ENCODE measurements at regions not wholly inside any gene's neighbourhood (a gene's known extent, or its start where the extent isn't known, plus 50 kb on each side); places are given as distances from the start of the nearest gene placed in this dataset.

- no peak for DNase-seq
Observed at GRCh38 chr21:35862969-35863368, 197.4 kb downstream of the SETD4 start.

DNA sequence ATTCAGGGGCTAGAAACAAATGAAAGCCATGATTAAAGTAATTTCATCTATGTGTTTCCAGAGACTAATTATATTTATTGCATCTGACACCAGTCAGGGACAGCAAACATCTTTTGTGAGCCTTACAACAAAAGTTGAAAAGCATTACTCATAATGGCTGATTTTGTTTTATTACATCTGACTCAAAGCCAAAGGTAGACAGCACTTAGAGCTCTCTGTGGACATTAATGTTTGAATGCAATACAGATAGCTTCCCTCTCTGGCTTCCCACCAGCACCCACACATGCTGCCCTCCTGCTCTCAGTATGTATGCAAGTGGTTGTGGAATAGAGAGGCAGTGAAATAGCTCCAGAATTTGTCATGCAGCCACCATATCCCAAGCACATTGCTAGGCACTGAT, 198.7 kb downstream of the SETD4 start:
- no peaks in the 10 kb centered on the region for H3K4me1 Mint-ChIP-seq
- Histone ChIP-seq H4K20me1 (ENCODE audit: insufficient read depth, low read length) (no peaks in the 10 kb centered on the region), H2AFZ (ENCODE audit: insufficient read depth, low read depth, low read length, poor library complexity, severe bottlenecking) (no peak overlapping the region), H3K27ac (ENCODE audit: low read depth in 1 of 2, low read length in 2 of 2) (no peak overlapping the region), H3K27me3 (ENCODE audit: control insufficient read depth in 2 of 2, insufficient read depth in 2 of 2, low read length in 2 of 2) (no peaks in the 10 kb centered on the region), H3K4me1 (ENCODE audit: control insufficient read depth in 1 of 2, insufficient read depth in 2 of 2, low read length in 2 of 2) (no peaks in the 10 kb centered on the region), H3K4me2 (replicated peaks; ENCODE audit: extremely low read depth, low read length, poor library complexity, severe bottlenecking) (no peak overlapping the region), H3K79me2 (ENCODE audit: insufficient read depth, low read length) (no peaks in the 10 kb centered on the region), H3K9me3 (replicated peaks in 1 of 2; ENCODE audit: control insufficient read depth in 1 of 2, insufficient read depth in 1 of 2, low read length in 2 of 2) (no peaks in the 10 kb centered on the region), H3K36me3 (replicated peaks in 1 of 2; ENCODE audit: control insufficient read depth in 1 of 2, insufficient read depth in 2 of 2, low read length in 2 of 2) (no peaks in the 10 kb centered on the region), H3K9ac (ENCODE audit: insufficient read depth, low read length, poor library complexity, severe bottlenecking) (no peak overlapping the region), H3K4me3 (replicated peaks in 1 of 3; ENCODE audit: low read depth in 2 of 3, low read length in 3 of 3) (no peak overlapping the region)
- no peak for DNase-seq
- peaks cover 0 to 3% (median 2%) of the 10 kb centered on the region in 3 donors for H3K27me3 Mint-ChIP-seq (ENCODE audit: low read depth in 3 of 3)
- intact Hi-C loops (cut with micrococcal nuclease) = no loop called here
- peaks cover 0 to 6% (median 0%) of the 10 kb centered on the region in 7 donors for H3K9me3 Mint-ChIP-seq
- no peak for TF ChIP-seq CTCF (IDR thresholded peaks at IDR 0.05)
- H3K36me3 Mint-ChIP-seq = no peaks in the 10 kb centered on the region
- H3K27ac Mint-ChIP-seq = no peak overlapping the region
- H3K4me3 Mint-ChIP-seq = no peak overlapping the region

More at GRCh38 chr21:35862969-35863368, 197.4 kb downstream of the SETD4 start:
- Histone ChIP-seq H4K20me1 (ENCODE audit: insufficient read depth, low read length) (no peaks in the 10 kb centered on the region), H3K79me2 (ENCODE audit: insufficient read depth, low read length) (no peaks in the 10 kb centered on the region), H3K9me3 (replicated peaks in 1 of 2; ENCODE audit: control insufficient read depth in 1 of 2, insufficient read depth in 1 of 2, low read length in 2 of 2) (no peaks in the 10 kb centered on the region), H3K4me3 (replicated peaks in 1 of 3; ENCODE audit: low read depth in 2 of 3, low read length in 3 of 3) (no peak overlapping the region), H3K27me3 (ENCODE audit: control insufficient read depth in 2 of 2, insufficient read depth in 2 of 2, low read length in 2 of 2) (no peaks in the 10 kb centered on the region), H2AFZ (ENCODE audit: insufficient read depth, low read depth, low read length, poor library complexity, severe bottlenecking) (no peak overlapping the region), H3K27ac (ENCODE audit: low read depth in 1 of 2, low read length in 2 of 2) (no peak overlapping the region), H3K4me1 (ENCODE audit: control insufficient read depth in 1 of 2, insufficient read depth in 2 of 2, low read length in 2 of 2) (no peaks in the 10 kb centered on the region), H3K36me3 (replicated peaks in 1 of 2; ENCODE audit: control insufficient read depth in 1 of 2, insufficient read depth in 2 of 2, low read length in 2 of 2) (no peaks in the 10 kb centered on the region), H3K4me2 (replicated peaks; ENCODE audit: extremely low read depth, low read length, poor library complexity, severe bottlenecking) (no peak overlapping the region), H3K9ac (ENCODE audit: insufficient read depth, low read length, poor library complexity, severe bottlenecking) (no peak overlapping the region)
- TF ChIP-seq CTCF (IDR thresholded peaks at IDR 0.05) = no peak
- Mint-ChIP-seq H3K27ac (no peak overlapping the region), H3K36me3 (no peaks in the 10 kb centered on the region), H3K27me3 (ENCODE audit: low read depth in 3 of 3) (peaks cover 0 to 3% (median 2%) of the 10 kb centered on the region in 3 donors), H3K4me3 (no peak overlapping the region), H3K4me1 (no peaks in the 10 kb centered on the region), H3K9me3 (peaks cover 0 to 11% (median 3%) of the 10 kb centered on the region in 7 donors)
- WGBS (ENCODE audit: insufficient coverage) = no CpG with 5 or more reads among the region's 1 CpG
- intact Hi-C loops (cut with micrococcal nuclease) = no loop called here

All from CD14-positive monocyte (primary cell).